KOPT-K1 (cell line): ENCODE measurements at regions not wholly inside any gene's neighbourhood (a gene's known extent, or its start where the extent isn't known, plus 50 kb on each side); places are given as distances from the start of the nearest gene placed in this dataset.
"Not testable (repeated sequence)": the region's sequence is repeated elsewhere in the genome, so short reads cannot be mapped to it uniquely, and the experiment has no call there.

Experiments used
- H3K27ac ChIP-seq: fragments of 200-600 bp; sonication (generic); 2 replicates; pipeline ENCODE4 v1.5.1; 2016; ENCODE audit warnings: antibody characterized with exemption, mild to moderate bottlenecking, low read depth, low read length; ENCODE audit not compliant: poor library complexity, severe bottlenecking
- H3K36me3 ChIP-seq: fragments of 200-600 bp; sonication (generic); 2 replicates; pipeline ENCODE4 v1.5.1; 2017; ENCODE audit warnings: antibody characterized with exemption, mild to moderate bottlenecking, low read length, moderate library complexity; ENCODE audit not compliant: insufficient read depth
- H3K9me3 ChIP-seq: fragments of 200-600 bp; sonication (generic); 2 replicates; pipeline ENCODE4 v1.5.1; 2017; ENCODE audit warnings: antibody characterized with exemption, low read length, mild to moderate bottlenecking; ENCODE audit not compliant: insufficient read depth, poor library complexity, severe bottlenecking

DNA sequence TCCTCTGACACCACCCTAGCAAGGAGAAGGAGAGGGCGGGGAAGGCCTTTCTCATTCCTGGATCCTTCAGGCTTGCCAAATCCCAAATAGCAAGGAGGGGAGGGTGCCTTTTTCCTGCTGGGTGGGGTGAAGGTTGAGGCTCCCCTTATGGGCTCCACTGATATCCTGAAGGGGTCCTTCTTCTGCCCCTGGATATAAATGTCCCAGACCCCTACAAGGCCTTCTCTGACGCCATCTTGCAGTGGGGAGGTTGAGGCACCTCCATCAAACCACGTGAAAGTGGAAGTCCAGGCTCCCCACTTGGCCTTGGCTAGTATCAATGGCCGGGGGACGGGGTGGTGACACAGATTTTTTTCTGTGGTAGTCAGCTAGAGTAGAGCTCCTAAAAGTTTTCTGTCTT, 371.3 kb downstream of the GLRX3 start:
- no peaks in the 10 kb centered on the region for H3K36me3 ChIP-seq
- no peak overlapping the region for H3K27ac ChIP-seq
- peaks cover 9% of the 10 kb centered on the region for H3K9me3 ChIP-seq

DNA sequence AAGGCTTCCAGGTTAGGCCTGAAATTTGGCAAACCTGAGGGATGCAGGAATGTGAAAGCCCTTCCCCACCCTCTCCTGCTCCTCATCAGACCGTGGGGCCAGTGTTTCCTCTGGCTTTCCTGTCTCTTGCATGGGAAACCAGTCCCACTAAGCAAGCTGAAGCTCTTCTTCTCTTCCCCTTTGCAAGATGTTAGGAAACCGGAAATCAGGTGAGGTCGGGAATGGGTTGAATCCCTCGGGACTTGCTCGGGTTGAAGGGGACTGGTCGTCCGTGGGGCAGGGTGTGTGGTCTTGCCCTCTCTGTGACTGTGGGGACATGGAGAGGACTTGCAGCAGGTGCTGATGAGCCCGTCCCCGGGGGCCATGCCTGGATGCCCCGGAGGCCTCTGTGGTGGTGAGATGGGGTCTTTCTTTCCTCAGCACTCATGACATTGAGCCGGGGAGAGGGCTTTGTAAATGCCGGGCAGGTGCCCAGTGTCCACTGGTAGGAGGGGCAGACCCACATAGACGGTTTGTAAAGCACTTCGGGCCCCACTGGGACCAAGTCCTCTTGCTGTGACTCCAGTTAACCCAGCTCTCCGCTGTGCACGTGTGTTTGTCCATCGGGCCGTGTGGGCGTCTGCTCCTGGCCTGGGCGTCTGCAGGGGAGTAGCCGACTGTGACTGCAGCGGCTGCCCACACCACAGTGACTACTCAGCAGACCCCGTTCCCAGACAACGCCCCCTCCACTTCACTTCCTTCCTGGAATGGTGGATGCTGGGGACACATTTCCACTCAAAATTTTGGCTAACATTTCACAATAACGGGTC, 373.9 kb downstream of the GLRX3 start:
- H3K9me3 ChIP-seq: no peaks in the 10 kb centered on the region
- no peaks in the 10 kb centered on the region for H3K36me3 ChIP-seq
- H3K27ac ChIP-seq: no peak overlapping the region

DNA sequence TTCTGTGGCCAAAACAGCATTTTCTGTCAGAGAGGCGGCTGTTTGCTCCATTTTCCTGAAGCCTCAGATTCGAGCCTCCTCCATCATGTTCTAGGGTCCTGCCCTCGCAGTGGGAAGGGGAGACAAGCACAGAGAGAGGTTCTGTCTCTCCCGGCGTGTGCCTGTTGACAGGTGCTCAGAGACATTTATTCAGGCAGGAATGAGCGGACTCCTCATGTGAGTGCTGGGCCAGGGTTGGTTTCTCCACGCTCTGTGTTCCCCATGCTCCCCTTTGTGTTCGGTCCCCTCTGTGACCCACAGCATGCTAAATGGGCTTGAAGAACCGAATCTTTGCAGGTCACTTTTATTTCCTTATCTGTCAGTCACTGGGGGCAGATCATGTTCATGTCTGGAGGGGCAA, 374.6 kb downstream of the GLRX3 start:
- Histone ChIP-seq H3K27ac (no peak overlapping the region), H3K9me3 (no peaks in the 10 kb centered on the region), H3K36me3 (no peaks in the 10 kb centered on the region)

DNA sequence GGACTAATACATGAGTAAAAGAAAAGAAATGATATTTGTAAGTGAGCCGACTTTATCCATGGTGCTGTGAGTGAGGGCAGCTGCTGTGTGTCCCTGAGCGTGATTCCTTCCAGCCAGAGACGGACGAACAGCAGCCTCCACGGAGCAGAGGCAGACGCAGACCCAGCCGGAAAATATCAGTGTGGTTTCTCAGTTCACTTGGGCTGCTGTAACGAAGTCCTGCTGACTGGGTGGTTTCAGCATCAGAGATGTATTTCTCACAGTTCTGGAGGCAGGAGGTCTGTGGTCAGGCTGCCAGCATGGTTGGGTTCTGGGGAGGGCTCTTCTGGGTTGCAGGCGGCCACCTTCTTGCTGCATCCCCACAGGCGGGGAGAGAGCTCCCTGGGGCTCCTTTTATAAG, 375.6 kb downstream of the GLRX3 start:
- Histone ChIP-seq H3K9me3 (no peaks in the 10 kb centered on the region), H3K27ac (no peak overlapping the region), H3K36me3 (no peaks in the 10 kb centered on the region)

DNA sequence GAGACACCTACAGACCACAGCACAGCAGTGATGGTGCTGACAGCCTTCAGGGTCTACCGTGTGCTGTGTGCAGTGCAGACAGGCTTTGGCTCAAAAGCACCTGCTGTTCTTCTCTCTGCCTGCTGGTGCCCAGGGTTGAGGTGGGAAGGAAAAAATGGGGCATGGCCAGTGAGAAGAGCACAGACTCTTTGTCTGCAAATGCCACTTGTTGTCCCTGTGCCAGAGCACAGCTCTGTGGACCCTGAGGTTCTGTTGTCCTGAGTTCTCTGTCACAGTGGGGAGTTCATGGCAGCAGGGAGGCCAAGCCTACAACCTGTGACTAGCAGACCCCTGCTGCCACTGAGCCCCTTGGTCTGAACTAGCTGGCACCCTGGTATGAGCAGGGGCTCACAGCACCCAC, 376.7 kb downstream of the GLRX3 start:
- H3K27ac ChIP-seq: no peak overlapping the region
- H3K36me3 ChIP-seq: no peaks in the 10 kb centered on the region
- H3K9me3 ChIP-seq: no peaks in the 10 kb centered on the region

DNA sequence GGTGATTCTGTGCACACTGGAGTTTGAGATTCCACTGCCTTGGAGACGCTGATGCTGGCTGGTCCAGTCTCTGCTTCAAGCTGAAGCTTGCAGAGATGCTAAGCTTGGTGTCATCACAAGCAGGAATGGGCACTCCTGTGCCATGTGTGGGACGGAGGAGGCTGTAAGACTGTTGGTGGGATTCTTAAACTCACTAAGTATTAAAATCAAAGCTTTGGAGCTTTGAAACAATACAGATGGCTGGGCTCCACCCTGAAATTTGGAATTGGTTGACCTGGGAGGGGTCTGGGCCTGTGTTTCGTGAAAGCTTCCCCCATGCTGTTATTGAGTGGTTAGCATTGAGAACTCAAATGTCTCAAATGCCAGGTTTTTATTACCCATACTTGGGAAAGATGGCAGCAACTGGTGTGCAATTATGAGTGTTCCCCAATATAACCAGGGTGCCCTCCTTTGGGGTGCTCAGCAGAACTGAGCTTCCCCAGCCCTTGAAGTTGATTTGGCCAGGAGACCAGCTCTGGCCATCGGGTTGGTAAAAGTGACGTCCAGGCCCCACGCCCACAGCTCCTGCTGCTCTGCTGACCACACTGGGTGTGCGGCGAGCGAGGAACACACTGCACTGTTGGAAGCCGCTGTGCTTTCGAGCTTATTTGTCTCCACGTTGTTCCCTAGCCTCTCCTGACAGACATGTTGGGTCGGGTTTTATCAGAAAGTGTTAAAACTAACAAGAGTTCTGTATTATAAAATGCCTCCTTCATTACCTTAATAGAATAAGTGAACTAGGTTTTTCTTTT, 377.7 kb downstream of the GLRX3 start:
- Histone ChIP-seq H3K36me3 (no peaks in the 10 kb centered on the region), H3K9me3 (no peaks in the 10 kb centered on the region), H3K27ac (no peak overlapping the region)

DNA sequence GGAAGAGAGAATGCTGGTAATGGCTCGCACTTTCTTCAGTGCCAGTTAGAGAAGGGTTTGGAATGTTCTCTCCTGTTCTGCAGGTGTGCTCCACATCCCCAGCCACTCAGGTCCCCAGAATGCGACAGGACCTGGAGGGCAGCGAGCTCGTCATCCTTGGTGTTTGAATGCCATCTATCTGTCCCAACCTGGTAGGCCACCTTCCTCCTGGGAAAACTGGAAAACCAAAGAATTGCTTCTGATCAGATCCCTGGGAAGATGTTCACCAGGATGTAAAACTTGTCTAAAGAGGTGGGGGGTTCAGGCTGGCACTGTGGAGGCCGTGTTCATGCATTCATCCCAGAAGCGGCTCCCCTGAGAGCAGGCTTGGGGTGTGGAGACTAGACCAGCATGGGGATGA, 379.5 kb downstream of the GLRX3 start:
- Histone ChIP-seq H3K27ac (no peak overlapping the region), H3K9me3 (no peaks in the 10 kb centered on the region), H3K36me3 (no peaks in the 10 kb centered on the region)

DNA sequence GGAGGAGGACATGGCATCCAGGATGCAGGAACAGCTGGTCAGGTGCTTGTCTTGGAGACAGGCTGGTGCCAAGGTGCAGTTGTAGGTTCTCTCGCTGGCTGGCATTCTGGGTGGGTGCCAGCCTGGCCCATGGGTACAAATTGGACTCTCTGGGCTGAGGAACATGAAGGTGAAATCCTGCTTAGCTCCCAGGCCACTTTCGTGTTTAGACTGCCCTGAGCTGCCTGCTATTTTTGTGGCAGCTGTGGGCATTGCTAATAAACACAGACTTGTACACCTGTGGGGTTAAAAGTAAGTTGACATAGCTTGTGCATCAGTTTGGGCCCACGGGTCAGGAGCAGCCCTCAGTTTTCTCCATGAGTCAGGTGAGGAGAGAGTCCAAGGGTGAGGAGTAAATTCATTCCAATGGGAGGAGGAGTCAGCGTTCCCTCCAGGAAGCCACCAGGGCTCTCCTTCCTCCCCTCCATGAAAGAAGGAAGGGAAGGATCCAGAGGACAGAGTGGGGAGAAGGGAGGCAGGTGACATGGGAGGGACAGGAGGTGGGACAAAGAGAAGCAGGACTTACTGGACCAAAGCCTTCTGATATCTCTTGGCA, 380.0 kb downstream of the GLRX3 start:
- Histone ChIP-seq H3K9me3 (no peaks in the 10 kb centered on the region), H3K36me3 (no peaks in the 10 kb centered on the region), H3K27ac (no peak overlapping the region)

DNA sequence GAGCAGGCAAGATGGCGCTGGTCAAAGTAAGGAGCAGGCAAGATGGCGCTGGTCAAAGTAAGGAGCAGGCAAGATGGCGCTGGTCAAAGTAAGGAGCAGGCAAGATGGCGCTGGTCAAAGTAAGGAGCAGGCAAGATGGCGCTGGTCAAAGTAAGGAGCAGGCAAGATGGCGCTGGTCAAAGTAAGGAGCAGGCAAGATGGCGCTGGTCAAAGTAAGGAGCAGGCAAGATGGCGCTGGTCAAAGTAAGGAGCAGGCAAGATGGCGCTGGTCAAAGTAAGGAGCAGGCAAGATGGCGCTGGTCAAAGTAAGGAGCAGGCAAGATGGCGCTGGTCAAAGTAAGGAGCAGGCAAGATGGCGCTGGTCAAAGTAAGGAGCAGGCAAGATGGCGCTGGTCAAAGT, 382.7 kb downstream of the GLRX3 start:
- H3K9me3 ChIP-seq: not testable (repeated sequence)

DNA sequence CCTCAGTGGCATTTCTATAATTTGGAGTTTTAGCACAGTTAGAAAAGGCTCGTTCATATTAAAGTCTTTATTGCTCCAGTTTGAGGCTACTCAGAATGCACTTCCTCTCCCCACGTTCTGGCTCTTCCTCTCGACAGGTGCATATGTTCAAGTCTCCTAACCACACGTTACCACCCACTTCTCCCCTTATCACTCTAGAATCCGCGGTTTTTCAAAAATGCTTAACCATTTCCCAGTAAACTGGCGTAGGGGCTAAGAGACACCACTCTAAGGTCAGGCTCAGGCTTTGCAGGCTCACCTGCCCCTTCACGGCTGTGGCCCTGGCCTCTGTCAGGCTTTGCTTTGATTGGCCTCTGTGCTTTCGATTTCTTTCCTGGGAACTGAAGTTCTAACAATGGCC, 383.6 kb downstream of the GLRX3 start:
- H3K27ac ChIP-seq: no peak overlapping the region
- no peaks in the 10 kb centered on the region for H3K9me3 ChIP-seq
- H3K36me3 ChIP-seq: no peaks in the 10 kb centered on the region

More for the DNA sequence above, 382.7 kb downstream of the GLRX3 start:
- H3K36me3 ChIP-seq, H3K27ac ChIP-seq: not testable (repeated sequence)

DNA sequence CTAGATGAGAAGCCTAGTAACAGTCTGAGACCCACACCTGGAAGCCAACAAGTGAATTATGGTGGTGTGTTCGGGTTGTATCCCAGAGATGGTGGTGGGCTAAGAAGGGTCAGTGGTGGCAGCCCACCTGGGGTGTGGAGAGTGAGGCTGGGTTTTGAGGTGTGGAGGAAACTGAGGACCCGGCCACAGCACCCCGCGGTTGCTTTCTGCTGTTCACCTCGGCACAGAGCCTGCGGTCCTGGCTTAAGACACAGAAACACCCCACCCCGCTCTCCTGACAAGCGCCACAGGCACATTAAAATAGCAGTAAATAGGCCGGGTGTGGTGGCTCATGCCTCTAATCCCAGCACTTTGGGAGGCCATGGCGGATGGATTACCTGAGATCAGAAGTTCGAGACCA, 395.1 kb downstream of the GLRX3 start:
- H3K27ac ChIP-seq: no peak overlapping the region
- no peaks in the 10 kb centered on the region for H3K36me3 ChIP-seq
- no peaks in the 10 kb centered on the region for H3K9me3 ChIP-seq

DNA sequence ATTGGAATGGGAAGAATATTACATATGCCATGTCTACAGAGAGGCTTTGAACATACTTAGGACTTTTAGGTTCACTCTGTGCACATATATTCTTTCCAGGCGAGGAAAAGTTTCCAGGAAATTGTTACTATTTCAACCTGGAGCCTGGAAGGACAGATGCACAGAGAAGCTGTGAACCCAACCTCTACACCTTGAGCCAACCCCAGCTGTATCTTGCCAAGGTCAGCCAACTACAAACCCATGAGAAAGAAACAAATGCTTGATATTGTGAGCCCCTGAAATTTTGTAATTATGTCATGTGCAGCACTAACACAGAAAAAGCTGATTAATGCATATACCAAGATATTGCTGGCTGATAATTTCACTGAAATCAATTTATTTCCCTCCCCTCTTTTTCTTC, 404.9 kb downstream of the GLRX3 start:
- Histone ChIP-seq H3K27ac (no peak overlapping the region), H3K9me3 (no peaks in the 10 kb centered on the region), H3K36me3 (no peaks in the 10 kb centered on the region)

DNA sequence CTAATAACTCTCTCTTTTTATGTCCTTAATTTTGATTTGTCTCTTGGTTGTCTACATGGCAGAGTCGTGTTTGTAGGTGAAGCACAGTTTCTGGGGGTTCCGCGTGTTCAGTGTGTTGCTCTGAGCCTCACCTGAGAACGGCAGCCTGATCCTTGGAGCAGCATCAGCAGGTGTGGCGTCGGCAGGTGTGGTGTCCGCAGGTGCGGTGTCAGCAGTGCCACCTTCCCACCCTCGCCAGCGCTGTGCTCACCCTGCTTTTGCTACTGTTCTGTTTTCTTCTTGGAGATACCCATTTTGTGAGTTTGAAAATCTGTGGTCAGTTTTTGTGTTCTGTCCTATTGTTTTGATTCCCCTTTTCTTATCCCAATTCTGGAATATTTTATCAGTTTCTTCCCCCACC, 406.6 kb downstream of the GLRX3 start:
- Histone ChIP-seq H3K27ac (no peak overlapping the region), H3K9me3 (no peaks in the 10 kb centered on the region), H3K36me3 (no peaks in the 10 kb centered on the region)

DNA sequence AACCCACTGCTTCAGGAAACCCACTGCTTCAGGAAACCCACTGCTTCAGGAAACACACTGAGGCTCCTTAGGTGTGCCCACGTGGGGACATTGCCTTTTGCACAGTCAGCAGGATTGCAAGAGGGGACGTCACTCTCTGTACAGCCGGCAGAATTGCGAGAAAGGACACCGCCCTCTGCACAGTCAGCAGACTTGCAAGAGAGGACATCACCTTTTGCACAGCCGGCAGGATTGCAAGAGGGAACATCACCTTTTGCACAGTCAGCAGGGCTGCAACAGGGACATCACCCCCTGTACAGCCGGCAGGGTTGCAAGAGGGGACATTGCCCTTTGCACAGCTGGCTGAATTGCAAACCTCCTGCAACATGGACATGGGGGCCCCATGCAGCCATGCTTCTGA, 407.6 kb downstream of the GLRX3 start:
- Histone ChIP-seq H3K9me3 (no peaks in the 10 kb centered on the region), H3K27ac (no peak overlapping the region), H3K36me3 (no peaks in the 10 kb centered on the region)

DNA sequence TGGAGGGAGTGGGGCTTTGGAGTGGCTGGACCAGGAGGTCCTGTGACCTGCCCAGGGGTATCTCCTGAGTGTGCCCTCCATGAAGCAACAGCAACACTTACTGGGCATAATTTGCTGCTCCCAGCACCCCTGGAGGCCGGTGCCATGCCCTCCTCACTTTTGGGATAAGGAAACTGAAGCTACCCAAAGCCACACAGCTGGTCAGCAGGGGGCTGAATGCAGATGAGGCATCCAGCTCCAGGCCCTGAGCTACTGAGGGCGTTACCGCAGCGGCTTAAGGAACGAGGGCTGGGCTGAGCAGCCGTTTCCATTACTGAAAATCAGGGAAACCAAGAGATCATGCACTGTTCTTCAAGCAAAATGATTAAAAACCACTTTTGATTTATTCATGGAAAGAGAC, 408.9 kb downstream of the GLRX3 start:
- Histone ChIP-seq H3K36me3 (no peaks in the 10 kb centered on the region), H3K27ac (no peak overlapping the region), H3K9me3 (no peaks in the 10 kb centered on the region)
